Skin epidermis (tissue), 12 donors: ENCODE measurements at regions not wholly inside any gene's neighbourhood (a gene's known extent, or its start where the extent isn't known, plus 50 kb on each side); places are given as distances from the start of the nearest gene placed in this dataset.
A peak's percentile ranks its signal among the peaks of the same experiment; 100 is the strongest.

Experiments used
- H3K27ac ChIP-seq, 21 experiments: fragments of 200-600 bp; sonication (generic) in 11 of 21; one replicate each; pipeline ENCODE4 v1.5.0; 2020; ENCODE audit warnings: mild to moderate bottlenecking in 3 of 21, inconsistent platforms in 2 of 21, moderate library complexity in 2 of 21
- H3K4me3 ChIP-seq, 7 experiments: fragments of 200-600 bp; sonication (generic) in 2 of 7; one replicate each; pipeline ENCODE4 v1.5.0; 2020; ENCODE audit warnings: inconsistent platforms in 2 of 7, mild to moderate bottlenecking in 2 of 7, moderate library complexity in 1 of 7

- H3K27ac ChIP-seq: no peak overlapping the region
- no peak overlapping the region for H3K4me3 ChIP-seq
Observed at GRCh38 chr3:177818712-177819240, 621.5 kb upstream of the TBL1XR1 start.

GRCh38 chr3:177820683-177821316, 623.5 kb upstream of the TBL1XR1 start:
- Histone ChIP-seq H3K27ac (peak overlapping the region in 3 of 21 experiments; percentile 14 to 66 (median 15)), H3K4me3 (no peak overlapping the region)

DNA sequence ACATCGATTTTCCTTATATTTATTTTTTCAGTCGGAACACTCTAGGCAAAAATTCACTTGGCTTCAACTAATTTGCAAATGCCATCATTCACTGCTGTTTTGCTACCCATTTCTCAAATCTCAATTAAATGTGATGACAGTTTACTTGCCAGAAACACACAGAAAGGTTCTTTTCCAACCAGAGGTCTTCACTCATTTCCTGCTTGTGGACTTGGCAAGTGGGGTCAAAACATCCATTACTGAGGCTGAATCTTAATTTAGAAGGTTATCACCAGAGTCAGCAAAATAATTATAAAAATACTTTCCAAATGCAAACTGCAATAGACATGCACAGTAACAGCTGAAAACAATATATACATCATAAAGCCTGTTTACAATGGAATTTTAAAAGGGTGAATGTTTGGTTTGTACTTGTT, 625.4 kb upstream of the TBL1XR1 start:
- no peak overlapping the region for H3K27ac ChIP-seq

GRCh38 chr3:177823701-177824189, 626.5 kb upstream of the TBL1XR1 start:
- Histone ChIP-seq H3K27ac (peak overlapping the region in 2 of 21 experiments; percentile 12 to 26), H3K4me3 (no peak overlapping the region)

More for the DNA sequence above, 625.4 kb upstream of the TBL1XR1 start:
- no peak overlapping the region for H3K4me3 ChIP-seq

DNA sequence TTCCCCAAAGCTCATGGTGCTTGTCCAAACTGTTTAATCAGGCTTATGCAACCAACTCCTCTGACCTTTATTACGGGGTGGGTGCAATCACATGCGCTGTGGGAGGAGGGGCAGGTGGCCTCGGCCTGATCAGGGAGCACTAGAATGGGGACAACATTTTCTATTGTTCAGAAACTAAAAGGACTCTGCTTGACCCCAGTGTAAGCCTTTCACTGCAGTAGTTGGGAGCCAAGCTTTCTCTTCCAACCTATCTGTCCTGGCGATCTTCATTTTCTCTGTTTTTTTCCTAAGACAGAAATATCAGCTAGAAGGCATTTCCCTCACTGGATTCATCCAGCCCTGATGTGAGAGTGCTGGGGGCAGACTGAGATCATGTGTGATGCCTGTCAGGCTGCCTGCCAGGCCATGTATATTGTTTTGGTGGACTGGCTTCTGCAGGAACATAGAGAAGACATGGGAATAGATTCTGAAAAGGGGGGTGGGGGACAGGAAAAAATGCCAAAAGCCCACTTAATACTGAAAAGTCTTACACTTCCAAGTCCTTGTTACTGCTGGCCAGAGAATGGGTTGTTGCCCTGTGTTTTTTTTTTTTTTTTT, 627.0 kb upstream of the TBL1XR1 start:
- Histone ChIP-seq H3K4me3 (no peak overlapping the region), H3K27ac (peak overlapping the region in 2 of 21 experiments; percentile 12 to 25)

DNA sequence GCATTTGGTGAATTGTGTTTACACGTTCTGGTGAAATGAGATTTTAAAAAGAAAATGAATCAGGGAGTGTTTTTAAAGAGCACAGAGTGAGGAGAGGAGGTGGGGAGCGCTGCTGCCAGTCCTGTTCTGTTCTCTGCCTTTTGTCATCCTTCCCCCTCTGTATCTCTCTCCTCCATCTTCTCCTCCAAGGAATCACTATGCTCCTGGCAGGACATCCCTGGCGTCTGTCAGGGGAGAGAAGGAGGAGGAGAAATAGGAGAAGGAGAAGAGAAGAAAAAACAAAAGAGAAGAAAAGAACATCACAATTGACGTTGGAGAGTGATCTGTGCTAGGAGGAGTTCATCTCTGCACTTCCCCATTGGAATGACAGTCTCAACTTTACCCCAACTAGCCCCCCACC, 627.6 kb upstream of the TBL1XR1 start:
- H3K4me3 ChIP-seq: no peak overlapping the region
- H3K27ac ChIP-seq: peak overlapping the region in 1 of 21 experiments; percentile 25

DNA sequence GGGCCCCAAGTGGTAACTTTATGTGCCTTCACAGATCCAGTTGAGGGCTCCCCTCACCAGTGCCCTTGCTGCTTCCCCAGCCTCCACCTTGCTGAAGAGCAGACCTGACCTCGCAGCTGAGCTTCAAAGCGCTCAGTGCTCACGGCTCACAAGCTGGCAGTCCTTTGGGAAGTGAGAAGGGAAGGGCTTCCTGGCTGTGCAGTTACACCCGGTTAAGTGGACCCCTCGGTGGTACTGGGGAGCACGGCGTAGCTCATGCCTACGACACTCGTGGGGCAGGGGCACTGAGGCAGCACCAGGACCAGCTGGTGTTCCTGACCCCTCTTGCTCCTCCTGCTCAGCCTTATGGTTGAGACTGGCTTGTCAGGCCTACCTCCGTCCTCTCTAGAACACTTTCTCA, 629.0 kb upstream of the TBL1XR1 start:
- H3K27ac ChIP-seq: no peak overlapping the region
- no peak overlapping the region for H3K4me3 ChIP-seq

DNA sequence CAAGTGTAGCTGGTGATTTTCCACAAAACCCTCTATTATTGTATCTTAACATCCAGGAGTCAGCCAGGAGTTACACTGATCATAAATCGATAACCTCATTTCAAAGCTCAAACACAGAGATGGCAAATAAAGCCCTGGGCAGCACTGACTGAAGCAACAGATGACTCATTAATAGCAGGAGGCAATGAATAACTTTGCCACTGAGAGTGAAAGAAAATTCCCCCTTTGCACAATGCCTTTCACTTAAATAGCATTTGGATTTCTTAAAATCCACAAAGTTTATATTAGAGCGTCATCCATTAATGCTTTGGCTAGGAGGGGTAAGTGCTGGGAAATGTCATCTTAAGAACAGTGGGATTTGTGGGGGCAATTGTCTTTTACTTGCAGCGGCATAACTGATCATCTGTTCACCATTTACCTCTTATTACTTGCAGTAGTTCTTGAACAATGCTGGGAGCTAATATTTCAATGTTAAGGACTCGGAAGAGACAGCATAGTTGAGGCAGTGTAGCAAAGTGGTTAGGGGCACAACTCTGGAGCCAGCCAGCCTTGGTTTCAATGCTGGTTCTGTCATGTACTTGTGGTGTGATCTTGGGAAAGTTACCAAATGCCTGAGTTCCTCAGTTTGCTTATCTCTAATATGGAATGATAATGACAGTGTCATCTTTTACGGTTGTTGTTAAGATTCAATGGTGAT, 630.4 kb upstream of the TBL1XR1 start:
- Histone ChIP-seq H3K27ac (peak overlapping the region in 3 of 21 experiments; percentile 0 to 8 (median 2)), H3K4me3 (no peak overlapping the region)

- no peak overlapping the region for H3K4me3 ChIP-seq
- peak overlapping the region in 1 of 21 experiments; percentile 2 for H3K27ac ChIP-seq
Observed at GRCh38 chr3:177828208-177828565, 630.9 kb upstream of the TBL1XR1 start.

- no peak overlapping the region for H3K4me3 ChIP-seq
- no peak overlapping the region for H3K27ac ChIP-seq
Observed at GRCh38 chr3:177830411-177830849, 633.1 kb upstream of the TBL1XR1 start.

DNA sequence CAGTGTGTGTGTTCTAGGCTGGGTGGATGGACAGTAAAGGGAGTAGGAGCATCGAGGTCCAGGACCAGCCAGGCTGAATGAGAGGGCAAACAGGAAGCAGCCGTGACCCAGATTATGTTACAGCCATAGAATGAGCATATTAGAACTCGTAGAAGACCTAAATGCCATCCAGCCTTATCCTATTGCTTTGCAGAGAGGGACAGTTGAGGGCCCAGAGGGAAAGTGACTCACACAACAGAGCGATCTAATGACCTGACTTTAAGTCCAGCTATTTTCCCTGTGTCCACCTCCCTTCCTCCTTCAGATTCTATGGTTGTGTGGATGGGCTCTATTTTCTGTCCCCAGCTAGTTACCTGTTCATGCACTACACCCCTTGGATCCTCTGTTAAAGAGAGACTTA, 634.1 kb upstream of the TBL1XR1 start:
- Histone ChIP-seq H3K27ac (no peak overlapping the region), H3K4me3 (no peak overlapping the region)

DNA sequence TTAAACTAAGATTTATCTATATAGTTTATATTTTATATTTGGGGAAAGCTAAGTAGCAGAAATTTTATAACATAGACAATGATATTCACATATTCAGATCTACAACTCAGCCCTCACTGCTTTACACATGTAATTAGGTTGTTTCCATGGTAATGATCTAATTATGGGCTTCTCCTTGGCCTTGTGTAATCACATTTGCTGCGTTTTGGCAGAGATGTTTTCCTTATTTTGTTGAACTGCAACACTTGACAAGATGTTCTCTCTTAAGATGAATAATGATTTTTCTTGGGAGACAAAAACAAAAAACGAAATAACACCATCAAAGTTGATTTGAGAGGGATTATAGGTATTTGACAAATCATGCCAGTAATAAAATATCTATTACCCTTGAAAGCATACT, 635.6 kb upstream of the TBL1XR1 start:
- Histone ChIP-seq H3K4me3 (no peak overlapping the region), H3K27ac (no peak overlapping the region)

GRCh38 chr3:177833332-177833731, 636.0 kb upstream of the TBL1XR1 start:
- no peak overlapping the region for H3K27ac ChIP-seq
- H3K4me3 ChIP-seq: no peak overlapping the region

- Histone ChIP-seq H3K4me3 (no peak overlapping the region), H3K27ac (no peak overlapping the region)
Observed at GRCh38 chr3:177835008-177835407, 637.7 kb upstream of the TBL1XR1 start.

DNA sequence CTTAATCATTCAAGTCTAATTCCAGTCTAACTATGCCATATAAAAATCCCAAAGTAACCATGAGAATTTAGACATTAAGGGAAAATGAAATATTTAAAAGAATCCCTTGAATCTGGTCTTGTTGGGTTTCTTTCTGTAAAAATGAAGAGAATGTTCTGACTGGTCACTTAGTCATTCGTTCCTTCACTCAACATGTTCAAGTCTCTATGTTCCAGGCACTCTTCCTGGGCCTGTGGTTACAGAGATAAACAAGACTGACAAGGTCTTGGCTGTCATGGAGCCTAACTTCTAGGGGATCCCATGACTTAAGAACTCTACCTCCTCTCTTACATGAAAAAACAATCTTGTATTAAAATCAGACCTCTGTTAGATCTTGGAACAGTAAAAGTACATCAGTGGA, 638.6 kb upstream of the TBL1XR1 start:
- no peak overlapping the region for H3K4me3 ChIP-seq
- H3K27ac ChIP-seq: peak overlapping the region in 1 of 21 experiments; percentile 27

DNA sequence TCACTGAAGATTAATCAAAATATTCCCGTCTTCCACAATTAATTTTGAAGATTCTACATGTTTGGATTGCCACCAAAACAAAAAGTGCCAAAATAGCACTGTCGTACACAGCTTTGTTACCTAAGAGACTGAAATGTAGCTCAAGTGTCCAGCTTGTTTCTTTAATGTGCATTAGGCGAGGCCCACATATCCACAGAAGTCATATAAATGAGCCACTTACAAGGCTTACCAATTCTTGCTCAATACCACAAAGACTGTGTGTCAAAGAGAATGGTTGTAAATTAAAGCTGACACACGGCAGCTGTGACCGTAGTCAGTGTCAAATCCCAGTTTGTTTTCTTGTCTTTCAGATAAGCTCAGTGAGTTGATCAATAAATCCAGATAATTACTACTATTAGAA, 639.4 kb upstream of the TBL1XR1 start:
- Histone ChIP-seq H3K27ac (peak overlapping the region in 1 of 21 experiments; percentile 40), H3K4me3 (no peak overlapping the region)

DNA sequence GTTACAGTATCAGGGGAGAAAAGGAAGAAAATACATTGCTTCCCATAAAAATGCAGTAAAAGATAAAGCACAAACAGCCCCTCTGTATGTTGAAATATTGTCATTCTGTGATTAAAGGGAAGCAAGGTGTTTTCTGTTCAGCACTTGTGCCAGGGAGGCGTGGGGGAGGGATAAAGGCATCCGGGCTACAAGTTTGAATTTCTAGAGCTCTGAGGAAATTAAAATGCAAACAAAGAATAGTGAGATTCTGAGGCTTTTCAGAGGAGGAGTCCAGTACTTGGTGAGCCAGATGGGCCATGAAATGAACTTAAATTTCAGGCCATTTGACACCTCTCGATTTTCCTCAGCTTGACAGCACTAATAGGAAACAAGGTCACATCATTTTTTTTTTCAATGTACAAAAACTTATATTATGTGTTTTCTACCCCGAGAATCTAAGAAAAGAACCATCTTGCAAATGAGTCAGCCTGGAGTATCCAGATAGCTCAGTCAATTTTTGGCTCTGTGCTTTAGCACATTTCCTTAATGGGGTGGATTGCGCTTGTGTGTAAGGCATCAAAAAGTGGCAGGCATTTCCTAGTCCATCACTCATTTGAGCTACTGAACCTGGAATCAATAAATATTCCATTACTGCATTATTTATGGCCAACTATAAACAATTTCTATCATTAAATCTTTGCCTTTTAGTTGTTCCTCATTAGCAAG, 640.8 kb upstream of the TBL1XR1 start:
- H3K27ac ChIP-seq: no peak overlapping the region
- no peak overlapping the region for H3K4me3 ChIP-seq

GRCh38 chr3:177838766-177839350, 641.6 kb upstream of the TBL1XR1 start:
- Histone ChIP-seq H3K27ac (no peak overlapping the region), H3K4me3 (no peak overlapping the region)

GRCh38 chr3:177842302-177842701, 645.0 kb upstream of the TBL1XR1 start:
- Histone ChIP-seq H3K4me3 (no peak overlapping the region), H3K27ac (no peak overlapping the region)
